ACC112 (cell line): ENCODE measurements at regions not wholly inside any gene's neighbourhood (a gene's known extent, or its start where the extent isn't known, plus 50 kb on each side); places are given as distances from the start of the nearest gene placed in this dataset.

Source experiments
- H2AFZ ChIP-seq: fragments of 200-600 bp; sonication (generic); one replicate; pipeline ENCODE4 v1.6.0; 2017; ENCODE audit warnings: antibody characterized with exemption, low read length; ENCODE audit not compliant: unreplicated experiment
- H3K27ac ChIP-seq: fragments of 200-600 bp; sonication (generic); 2 replicates; pipeline ENCODE4 v1.5.1; 2014; ENCODE audit warnings: low read depth, mild to moderate bottlenecking, antibody characterized with exemption, low read length, moderate library complexity
- H3K27me3 ChIP-seq: fragments of 200-600 bp; sonication (generic); 2 replicates; pipeline ENCODE4 v1.6.1; 2014; ENCODE audit warnings: mild to moderate bottlenecking, antibody characterized with exemption, low read length, moderate library complexity, mixed read lengths; ENCODE audit not compliant: insufficient read depth
- H3K36me3 ChIP-seq: fragments of 200-600 bp; sonication (generic); 2 replicates; pipeline ENCODE4 v1.6.1; 2016; ENCODE audit warnings: mild to moderate bottlenecking, antibody characterized with exemption, low read length, moderate library complexity, mixed read lengths; ENCODE audit not compliant: insufficient read depth
- H3K4me1 ChIP-seq: fragments of 200-600 bp; sonication (generic); one replicate; pipeline ENCODE4 v1.6.1; 2016; ENCODE audit warnings: low read length, mixed read lengths; ENCODE audit not compliant: insufficient read depth, unreplicated experiment, control insufficient read depth
- H3K4me3 ChIP-seq: fragments of 200-600 bp; sonication (generic); 2 replicates; pipeline ENCODE4 v1.5.1; 2014; ENCODE audit warnings: mild to moderate bottlenecking, low read depth, low read length
- H3K79me2 ChIP-seq: fragments of 200-600 bp; sonication (generic); one replicate; pipeline ENCODE4 v1.6.0; 2016; ENCODE audit warnings: low read length; ENCODE audit not compliant: control insufficient read depth, unreplicated experiment, insufficient read depth

DNA sequence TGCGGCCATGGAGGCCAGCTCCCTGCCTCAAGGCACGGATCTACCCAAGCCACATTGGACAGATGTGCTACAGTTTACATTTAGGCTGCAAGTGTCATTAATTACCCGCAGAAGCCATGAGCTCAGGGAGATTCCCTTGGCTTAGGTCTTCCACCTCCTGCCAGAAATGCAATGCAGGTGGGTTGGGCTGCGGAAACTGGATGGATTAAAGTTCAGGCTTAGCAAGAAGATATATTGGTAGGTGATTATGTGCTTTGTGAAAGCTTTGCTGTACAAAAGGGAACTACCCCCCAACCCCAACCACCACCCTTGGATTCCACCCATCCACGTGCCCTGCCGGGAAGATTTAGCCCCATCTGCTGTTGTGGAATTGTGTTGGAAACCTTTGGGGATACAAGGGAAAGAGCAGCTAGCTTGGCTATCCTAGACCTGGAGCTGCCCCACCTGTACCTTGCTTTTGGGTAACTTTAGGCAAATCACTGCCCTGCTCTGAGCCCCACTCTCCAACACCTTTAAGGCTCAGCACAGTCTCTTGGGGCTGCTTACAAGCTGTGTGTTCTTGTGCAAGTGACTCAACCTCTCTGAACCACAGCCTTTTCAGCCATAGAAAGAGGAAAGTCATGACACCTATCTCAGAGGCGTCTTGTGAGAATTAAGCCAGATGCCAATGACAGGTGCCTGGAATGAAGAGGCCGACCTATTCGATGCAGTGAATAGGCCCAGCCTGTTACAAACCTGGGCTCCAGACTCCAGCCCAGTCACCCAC lies 141.6 kb upstream of the GLI2 start:
- Histone ChIP-seq H3K4me3 (no peak overlapping the region), H3K27ac (no peak overlapping the region), H2AFZ (no peak overlapping the region), H3K27me3 (no peaks in the 10 kb centered on the region), H3K4me1 (peaks cover 42% of the 10 kb centered on the region), H3K79me2 (no peaks in the 10 kb centered on the region), H3K36me3 (no peaks in the 10 kb centered on the region)

DNA sequence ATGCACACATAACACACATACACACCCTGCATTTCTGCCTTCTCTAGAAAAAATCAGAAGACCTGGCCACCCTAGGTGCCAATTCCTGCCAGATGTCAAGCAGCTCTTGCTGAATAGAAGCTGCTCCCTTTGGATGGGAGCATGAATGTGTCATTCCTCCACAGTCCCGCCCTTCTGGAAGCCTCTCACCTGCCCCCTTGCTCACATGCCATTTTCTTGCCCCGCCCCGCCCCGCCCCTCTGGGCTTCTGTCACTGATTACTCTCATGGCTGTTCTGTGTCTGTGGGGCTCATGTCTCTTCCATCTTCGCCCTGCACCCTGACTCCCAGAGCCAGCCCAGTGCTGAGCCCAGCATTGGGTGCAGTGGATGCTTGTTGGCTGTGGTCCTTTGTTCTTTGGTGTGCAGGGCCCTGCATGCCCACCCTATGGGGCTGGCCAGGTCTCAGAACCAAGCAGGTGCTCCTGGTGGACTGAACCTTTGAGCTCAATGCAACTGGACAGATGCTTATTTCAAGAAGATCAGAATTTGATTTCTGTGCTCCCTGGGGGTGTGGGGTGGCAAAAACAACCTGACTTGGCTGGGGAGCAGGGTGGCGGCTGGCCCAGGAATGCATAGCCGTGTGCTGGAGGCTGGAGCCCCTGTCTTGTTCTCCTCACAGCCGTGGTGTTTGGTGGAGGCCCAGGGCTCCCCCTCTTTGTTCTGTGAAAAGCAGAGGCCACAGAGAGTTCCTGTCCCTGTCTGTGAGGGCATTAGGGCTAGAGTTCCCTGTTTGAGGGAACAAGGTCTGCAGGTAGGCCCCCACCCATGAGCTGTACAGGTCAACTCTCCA lies 140.6 kb upstream of the GLI2 start:
- Histone ChIP-seq H3K27ac (no peak overlapping the region), H3K4me1 (peaks cover 33% of the 10 kb centered on the region)

DNA sequence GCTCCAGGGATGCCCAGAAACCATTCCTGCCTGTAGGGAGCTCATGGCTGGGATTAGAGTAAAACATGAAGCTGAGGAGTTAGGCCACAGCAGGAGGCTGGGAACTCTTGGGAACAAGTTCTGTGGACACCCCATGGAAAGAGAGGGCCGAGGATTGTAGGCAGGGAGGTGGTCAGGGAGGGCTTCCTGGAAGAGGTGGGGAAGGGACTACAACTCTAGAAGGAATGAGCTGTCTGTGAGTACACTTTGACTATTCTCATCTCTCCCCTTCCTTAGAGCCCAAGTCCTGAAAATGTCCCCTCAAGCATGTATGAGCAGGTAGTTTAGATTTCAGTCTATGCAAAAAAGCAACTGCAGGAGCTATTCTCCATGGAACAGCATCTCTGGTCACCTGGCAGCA lies 139.9 kb upstream of the GLI2 start:
- H3K27me3 ChIP-seq, result no peaks in the 10 kb centered on the region
- H3K4me3 ChIP-seq, result no peak overlapping the region
- no peaks in the 10 kb centered on the region for H3K79me2 ChIP-seq
- no peak overlapping the region for H2AFZ ChIP-seq
- H3K27ac ChIP-seq, result no peak overlapping the region
- no peaks in the 10 kb centered on the region for H3K36me3 ChIP-seq
- H3K4me1 ChIP-seq, result peaks cover 26% of the 10 kb centered on the region

More for the DNA sequence above, 140.6 kb upstream of the GLI2 start:
- no peaks in the 10 kb centered on the region for H3K79me2 ChIP-seq
- H3K27me3 ChIP-seq, result no peaks in the 10 kb centered on the region
- no peak overlapping the region for H2AFZ ChIP-seq
- H3K36me3 ChIP-seq, result no peaks in the 10 kb centered on the region
- no peak overlapping the region for H3K4me3 ChIP-seq

DNA sequence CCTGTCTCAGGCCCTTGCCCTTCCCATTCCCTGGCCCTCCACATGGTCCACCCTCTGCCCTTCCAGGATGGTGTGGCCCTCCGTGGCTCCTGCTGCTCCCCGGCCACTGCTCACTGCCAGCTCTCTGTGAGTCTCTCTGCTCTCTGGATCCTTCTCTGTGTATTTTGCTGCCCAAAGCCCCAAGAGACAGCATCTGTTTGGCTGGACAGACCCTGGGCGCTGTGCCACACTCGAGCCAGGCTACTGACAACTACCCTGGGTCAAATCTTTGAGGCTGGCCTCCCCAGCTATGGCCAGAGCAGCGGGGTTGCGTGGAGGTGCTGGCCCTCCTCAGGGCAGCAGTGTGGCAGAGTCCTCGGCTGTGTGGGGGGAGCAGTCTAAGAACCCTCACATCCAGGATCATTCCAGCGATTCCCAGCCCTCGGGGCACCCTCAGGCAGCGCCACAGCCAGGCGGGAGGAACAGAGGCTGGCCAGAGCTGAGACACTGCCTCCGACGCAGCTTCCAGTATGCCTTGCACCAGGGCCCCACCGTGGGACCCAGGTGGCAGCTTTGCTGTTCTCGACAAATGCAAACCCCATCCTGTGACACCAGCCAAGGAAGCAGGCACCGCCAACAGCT lies 139.4 kb upstream of the GLI2 start:
- Histone ChIP-seq H2AFZ (peak overlapping the region; percentile 27), H3K27me3 (no peaks in the 10 kb centered on the region), H3K27ac (peak overlapping the region; percentile 50; the same call in 1 of the 2 replicates), H3K4me3 (no peak overlapping the region), H3K79me2 (no peaks in the 10 kb centered on the region), H3K36me3 (no peaks in the 10 kb centered on the region), H3K4me1 (peaks cover 25% of the 10 kb centered on the region)

DNA sequence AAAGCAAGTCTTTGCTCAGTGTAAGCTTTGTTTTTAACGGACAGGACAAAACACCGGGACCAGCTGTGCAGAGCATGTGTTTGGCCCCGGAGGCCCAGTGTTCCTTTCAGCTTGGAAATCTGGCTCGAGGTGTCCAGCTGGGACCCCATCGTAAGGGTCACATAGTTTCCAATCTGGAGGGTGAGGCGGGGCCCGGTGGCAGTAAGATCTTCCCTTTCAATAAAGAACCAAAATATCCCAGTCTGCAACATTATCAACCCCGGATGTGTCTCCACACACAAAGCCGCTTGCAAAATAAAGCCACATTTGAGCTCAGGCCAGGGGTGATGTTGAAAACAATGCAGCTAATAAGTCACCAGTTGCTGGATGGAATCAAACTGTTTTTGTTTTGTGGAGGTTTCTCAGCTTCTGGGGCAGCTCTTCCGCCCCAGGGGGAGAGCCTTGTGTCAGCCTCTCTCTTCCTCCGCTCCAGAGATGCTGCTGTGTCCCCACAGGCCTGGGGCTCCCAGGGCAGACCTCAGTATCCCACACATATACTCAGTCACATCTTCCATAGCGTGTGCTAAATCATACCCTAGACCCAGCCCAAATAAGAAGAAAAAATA lies 138.6 kb upstream of the GLI2 start:
- Histone ChIP-seq H3K27ac (peak overlapping the region; percentile 50), H3K36me3 (no peaks in the 10 kb centered on the region), H3K79me2 (no peaks in the 10 kb centered on the region), H2AFZ (peak overlapping the region; percentile 27), H3K4me3 (no peak overlapping the region), H3K27me3 (no peaks in the 10 kb centered on the region), H3K4me1 (peaks cover 25% of the 10 kb centered on the region)

DNA sequence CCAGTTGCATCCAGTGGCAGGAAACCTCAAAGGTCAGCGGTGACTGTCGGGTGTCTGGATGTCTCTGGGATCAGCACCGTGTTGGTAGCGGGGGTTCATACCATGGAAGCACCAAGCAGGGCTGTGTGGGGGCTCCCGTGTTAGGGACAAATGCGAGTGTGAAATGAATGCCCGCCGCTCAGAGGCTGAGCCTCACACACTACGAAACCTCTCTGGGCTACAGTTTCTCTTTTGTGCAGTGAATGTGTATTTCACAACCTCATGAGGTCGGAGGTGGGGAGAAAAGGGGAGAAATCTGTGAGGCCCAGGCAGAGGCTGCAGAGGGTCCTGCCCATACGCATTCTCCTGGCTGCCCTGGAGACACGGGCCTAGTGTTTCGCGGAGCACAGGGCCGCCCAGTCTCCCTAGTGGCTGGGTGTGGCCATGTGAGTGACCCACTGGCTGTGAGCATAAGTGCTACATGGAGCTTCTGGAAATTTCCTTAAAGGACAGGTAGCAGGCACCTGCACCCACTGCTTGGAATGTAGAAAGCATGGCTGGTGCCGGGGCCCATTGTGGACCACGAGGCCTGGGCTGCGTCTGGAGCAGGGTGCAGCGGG lies 138.0 kb upstream of the GLI2 start:
- Histone ChIP-seq H3K27ac (peak overlapping the region; percentile 50), H3K79me2 (no peaks in the 10 kb centered on the region), H3K27me3 (no peaks in the 10 kb centered on the region), H3K4me3 (no peak overlapping the region), H3K36me3 (no peaks in the 10 kb centered on the region), H3K4me1 (peaks cover 25% of the 10 kb centered on the region), H2AFZ (no peak overlapping the region)

DNA sequence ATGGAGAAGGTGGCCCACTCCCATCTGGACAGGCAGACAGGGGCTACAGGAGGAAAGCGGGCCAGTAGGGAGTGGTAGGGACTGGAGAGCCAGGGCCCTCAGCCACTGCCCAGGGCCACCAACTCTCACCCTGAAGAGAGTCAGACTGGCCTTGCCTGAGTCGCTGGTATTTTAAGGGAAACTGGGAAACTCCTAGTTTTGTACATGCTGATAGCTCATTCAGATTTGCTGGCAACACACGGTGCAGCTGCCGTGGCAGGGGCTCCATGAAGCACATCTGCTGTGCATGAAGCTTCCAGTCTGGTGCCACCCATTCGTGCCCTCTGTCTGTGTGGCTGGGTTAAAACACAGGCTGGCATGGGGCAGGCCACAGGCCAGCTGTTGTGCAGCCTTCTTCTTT lies 137.3 kb upstream of the GLI2 start:
- no peaks in the 10 kb centered on the region for H3K27me3 ChIP-seq
- H3K36me3 ChIP-seq, result no peaks in the 10 kb centered on the region
- H3K4me1 ChIP-seq, result peaks cover 25% of the 10 kb centered on the region
- no peak overlapping the region for H2AFZ ChIP-seq
- H3K79me2 ChIP-seq, result no peaks in the 10 kb centered on the region
- H3K4me3 ChIP-seq, result no peak overlapping the region
- H3K27ac ChIP-seq, result no peak overlapping the region

DNA sequence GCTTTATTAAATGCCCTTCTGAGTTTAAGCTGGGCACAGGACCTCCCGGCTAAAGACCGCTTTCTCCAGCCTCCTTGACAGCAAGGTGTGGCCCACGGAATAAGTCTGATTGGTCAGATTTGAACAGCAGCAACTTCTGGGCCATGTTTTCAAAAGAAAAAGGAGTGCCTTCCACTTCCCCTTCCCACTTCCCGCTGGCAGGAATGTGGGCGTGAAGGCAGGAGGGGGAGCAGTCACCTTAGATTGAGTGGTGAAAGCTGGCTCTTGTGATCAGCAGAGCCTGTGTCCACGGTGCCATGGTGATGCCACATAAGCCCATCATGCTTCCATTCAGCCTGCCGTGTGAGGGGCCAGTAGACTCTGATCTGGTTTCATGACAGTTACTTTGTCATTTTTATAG lies 136.6 kb upstream of the GLI2 start:
- peaks cover 25% of the 10 kb centered on the region for H3K4me1 ChIP-seq
- no peaks in the 10 kb centered on the region for H3K27me3 ChIP-seq
- no peak overlapping the region for H2AFZ ChIP-seq
- no peaks in the 10 kb centered on the region for H3K79me2 ChIP-seq
- no peak overlapping the region for H3K4me3 ChIP-seq
- no peak overlapping the region for H3K27ac ChIP-seq
- no peaks in the 10 kb centered on the region for H3K36me3 ChIP-seq

DNA sequence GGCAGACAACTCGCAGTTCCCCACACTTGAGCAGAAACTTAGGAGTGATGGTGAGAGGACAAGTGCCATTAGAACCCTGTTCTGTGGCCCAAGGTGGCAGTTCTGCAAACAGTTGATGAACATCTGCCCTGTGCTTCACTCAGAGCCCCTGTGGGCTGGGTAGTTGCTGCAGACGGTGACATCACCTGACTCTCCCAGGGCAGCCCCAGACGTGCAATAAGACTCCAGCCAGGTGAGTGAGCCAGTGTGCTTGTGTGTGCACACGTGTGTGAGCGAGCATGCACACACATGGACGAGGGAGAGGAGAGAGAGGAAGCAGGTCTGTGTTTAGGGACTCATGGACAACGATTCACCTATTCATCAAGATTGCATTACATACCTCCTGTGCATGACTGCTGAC lies 136.0 kb upstream of the GLI2 start:
- no peaks in the 10 kb centered on the region for H3K79me2 ChIP-seq
- H3K27ac ChIP-seq, result no peak overlapping the region
- H3K27me3 ChIP-seq, result no peaks in the 10 kb centered on the region
- no peaks in the 10 kb centered on the region for H3K36me3 ChIP-seq
- no peak overlapping the region for H3K4me3 ChIP-seq
- H3K4me1 ChIP-seq, result peaks cover 25% of the 10 kb centered on the region
- no peak overlapping the region for H2AFZ ChIP-seq

DNA sequence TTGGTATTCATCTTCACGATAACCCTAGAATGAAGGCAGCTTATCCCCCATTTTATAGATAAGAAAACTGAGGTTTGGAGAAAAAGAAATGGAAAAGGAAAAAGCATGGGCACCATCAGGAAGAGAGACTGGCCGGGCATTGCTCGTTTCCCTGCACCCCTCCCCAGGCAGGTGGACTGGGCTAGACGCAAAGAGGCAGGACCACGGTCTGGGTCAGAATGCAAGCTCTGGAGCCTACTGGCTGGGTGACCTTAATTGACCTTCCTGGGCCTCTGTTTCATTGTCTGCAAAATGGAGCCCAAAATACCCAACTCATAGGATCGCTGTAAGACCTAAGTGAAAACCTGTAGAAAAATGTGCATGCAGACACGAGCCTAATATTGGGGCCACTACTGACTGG lies 135.3 kb upstream of the GLI2 start:
- Histone ChIP-seq H3K4me1 (peaks cover 25% of the 10 kb centered on the region), H3K27me3 (no peaks in the 10 kb centered on the region), H3K79me2 (no peaks in the 10 kb centered on the region), H2AFZ (no peak overlapping the region), H3K27ac (no peak overlapping the region), H3K36me3 (no peaks in the 10 kb centered on the region), H3K4me3 (no peak overlapping the region)
